Dendritic cell treated with granulocyte-macrophage colony-stimulating factor and Interleukin-4, amounts not matched to agents 40 ng/mL and 50 ng/mL, for 4 days (primary cell): ENCODE measurements at regions not wholly inside any gene's neighbourhood (a gene's known extent, or its start where the extent isn't known, plus 50 kb on each side); places are given as distances from the start of the nearest gene placed in this dataset.
A peak's percentile ranks its signal among the peaks of the same experiment; 100 is the strongest.

ENCODE experiments used
- H3K27ac Mint-ChIP-seq: one replicate; pipeline ENCODE4 v1.8.0; 2022; ENCODE audit warnings: mild to moderate bottlenecking, mixed read lengths
- H3K27me3 Mint-ChIP-seq: one replicate; pipeline ENCODE4 v1.8.0; 2022; ENCODE audit warnings: mild to moderate bottlenecking, mixed read lengths
- H3K36me3 Mint-ChIP-seq: one replicate; pipeline ENCODE4 v1.8.0; 2022; ENCODE audit warnings: low read depth, mixed read lengths
- H3K4me1 Mint-ChIP-seq: one replicate; pipeline ENCODE4 v1.8.0; 2022; ENCODE audit warnings: low read depth, mixed read lengths
- H3K4me3 Mint-ChIP-seq: one replicate; pipeline ENCODE4 v1.8.0; 2022; ENCODE audit warnings: mild to moderate bottlenecking, moderate library complexity, mixed read lengths
- H3K9me3 Mint-ChIP-seq: one replicate; pipeline ENCODE4 v1.8.0; 2022; ENCODE audit warnings: mixed read lengths
- intact Hi-C: fragments of 100-400 bp; cut with micrococcal nuclease; formaldehyde crosslinking; loops from one replicate; pipeline ENCODE4 v1.15.0; 2022

GRCh38 chr2:177314722-177315264, 50.3 kb upstream of the NFE2L2 start:
- Mint-ChIP-seq H3K36me3 (peaks cover 6% of the 10 kb centered on the region), H3K27me3 (no peaks in the 10 kb centered on the region)

DNA sequence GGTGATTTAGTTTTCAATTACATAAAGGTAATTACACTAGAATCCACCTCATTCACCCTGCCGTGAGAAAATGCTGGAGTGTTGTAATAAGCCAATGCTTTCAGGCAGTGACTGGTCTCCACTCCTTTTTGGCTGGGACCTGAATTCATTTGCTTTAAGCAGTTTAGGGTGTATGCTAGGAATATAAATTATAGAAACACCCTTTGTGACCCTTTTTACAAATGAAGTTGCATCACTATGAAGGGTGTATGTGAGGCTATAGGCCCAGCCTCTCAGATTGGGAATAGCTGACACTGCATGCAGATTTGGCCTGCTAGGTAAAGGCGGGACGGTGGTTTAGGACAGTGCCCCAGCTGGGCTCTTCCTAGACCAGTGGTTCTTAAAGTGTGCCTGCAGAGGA, 50.8 kb upstream of the NFE2L2 start:
- no peaks in the 10 kb centered on the region for H3K27me3 Mint-ChIP-seq
- peaks cover 6% of the 10 kb centered on the region for H3K4me1 Mint-ChIP-seq
- H3K27ac Mint-ChIP-seq = no peak overlapping the region
- intact Hi-C loops = no loop called here
- H3K36me3 Mint-ChIP-seq = peaks cover 6% of the 10 kb centered on the region
- peaks cover 9% of the 10 kb centered on the region for H3K9me3 Mint-ChIP-seq
- no peak overlapping the region for H3K4me3 Mint-ChIP-seq

More at GRCh38 chr2:177314722-177315264, 50.3 kb upstream of the NFE2L2 start:
- Mint-ChIP-seq H3K4me1 (peaks cover 6% of the 10 kb centered on the region), H3K9me3 (peaks cover 9% of the 10 kb centered on the region), H3K4me3 (no peak overlapping the region), H3K27ac (no peak overlapping the region)
- intact Hi-C loops = no loop called here

GRCh38 chr2:177316756-177317155, 52.2 kb upstream of the NFE2L2 start:
- Mint-ChIP-seq H3K4me3 (no peak overlapping the region), H3K9me3 (peaks cover 9% of the 10 kb centered on the region), H3K27me3 (no peaks in the 10 kb centered on the region), H3K27ac (no peak overlapping the region), H3K36me3 (peaks cover 6% of the 10 kb centered on the region), H3K4me1 (peaks cover 14% of the 10 kb centered on the region)
- intact Hi-C loops = no loop called here

- intact Hi-C loops = no loop called here
- H3K27ac Mint-ChIP-seq = no peak overlapping the region
- no peaks in the 10 kb centered on the region for H3K27me3 Mint-ChIP-seq
- H3K4me1 Mint-ChIP-seq = peaks cover 14% of the 10 kb centered on the region
- no peak overlapping the region for H3K4me3 Mint-ChIP-seq
- H3K9me3 Mint-ChIP-seq = peaks cover 9% of the 10 kb centered on the region
- H3K36me3 Mint-ChIP-seq = peaks cover 10% of the 10 kb centered on the region
Measured at GRCh38 chr2:177317443-177317842, 52.9 kb upstream of the NFE2L2 start.

- peaks cover 7% of the 10 kb centered on the region for H3K9me3 Mint-ChIP-seq
- H3K27me3 Mint-ChIP-seq = no peaks in the 10 kb centered on the region
- no peak overlapping the region for H3K27ac Mint-ChIP-seq
- peaks cover 14% of the 10 kb centered on the region for H3K36me3 Mint-ChIP-seq
- H3K4me3 Mint-ChIP-seq = no peak overlapping the region
- intact Hi-C loops = no loop called here
- H3K4me1 Mint-ChIP-seq = peaks cover 14% of the 10 kb centered on the region
Measured at GRCh38 chr2:177317857-177318256, 53.3 kb upstream of the NFE2L2 start.

DNA sequence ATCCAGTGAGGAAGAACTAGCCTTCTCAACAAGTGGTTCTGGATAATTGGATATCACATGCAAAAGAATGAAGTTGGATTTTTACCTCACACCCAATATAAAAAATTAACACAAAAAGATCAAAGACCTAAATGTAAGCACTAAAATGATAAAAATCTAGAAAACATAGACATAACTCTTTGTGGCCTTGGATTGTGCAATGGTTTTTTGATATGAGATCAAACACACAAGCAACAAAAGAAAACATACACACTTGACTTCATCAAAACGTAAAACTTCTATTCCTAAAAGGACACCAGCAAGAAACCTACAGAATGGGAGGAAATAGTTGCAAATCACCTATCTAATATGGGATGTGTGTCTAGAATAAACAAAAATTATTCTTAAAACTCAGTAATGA, 54.1 kb upstream of the NFE2L2 start:
- no peak overlapping the region for H3K4me3 Mint-ChIP-seq
- no peaks in the 10 kb centered on the region for H3K9me3 Mint-ChIP-seq
- H3K36me3 Mint-ChIP-seq = peaks cover 21% of the 10 kb centered on the region
- peaks cover 8% of the 10 kb centered on the region for H3K4me1 Mint-ChIP-seq
- no peaks in the 10 kb centered on the region for H3K27me3 Mint-ChIP-seq
- H3K27ac Mint-ChIP-seq = no peak overlapping the region
- intact Hi-C loops = no loop called here

- Mint-ChIP-seq H3K27me3 (no peaks in the 10 kb centered on the region), H3K4me1 (peaks cover 8% of the 10 kb centered on the region), H3K27ac (no peak overlapping the region), H3K4me3 (no peak overlapping the region), H3K36me3 (peaks cover 21% of the 10 kb centered on the region), H3K9me3 (no peaks in the 10 kb centered on the region)
- intact Hi-C loops = no loop called here
Measured at GRCh38 chr2:177320596-177320995, 56.1 kb upstream of the NFE2L2 start.

GRCh38 chr2:177322801-177323261, 58.3 kb upstream of the NFE2L2 start:
- Mint-ChIP-seq H3K4me3 (no peak overlapping the region), H3K27ac (no peak overlapping the region), H3K4me1 (peaks cover 8% of the 10 kb centered on the region), H3K27me3 (no peaks in the 10 kb centered on the region), H3K36me3 (peaks cover 21% of the 10 kb centered on the region), H3K9me3 (no peaks in the 10 kb centered on the region)
- intact Hi-C loops = no loop called here

GRCh38 chr2:177324797-177325196, 60.3 kb upstream of the NFE2L2 start:
- intact Hi-C loops = no loop called here
- peaks cover 8% of the 10 kb centered on the region for H3K9me3 Mint-ChIP-seq
- H3K27ac Mint-ChIP-seq = no peak overlapping the region
- peaks cover 17% of the 10 kb centered on the region for H3K4me1 Mint-ChIP-seq
- H3K36me3 Mint-ChIP-seq = peaks cover 21% of the 10 kb centered on the region
- no peak overlapping the region for H3K4me3 Mint-ChIP-seq
- no peaks in the 10 kb centered on the region for H3K27me3 Mint-ChIP-seq

DNA sequence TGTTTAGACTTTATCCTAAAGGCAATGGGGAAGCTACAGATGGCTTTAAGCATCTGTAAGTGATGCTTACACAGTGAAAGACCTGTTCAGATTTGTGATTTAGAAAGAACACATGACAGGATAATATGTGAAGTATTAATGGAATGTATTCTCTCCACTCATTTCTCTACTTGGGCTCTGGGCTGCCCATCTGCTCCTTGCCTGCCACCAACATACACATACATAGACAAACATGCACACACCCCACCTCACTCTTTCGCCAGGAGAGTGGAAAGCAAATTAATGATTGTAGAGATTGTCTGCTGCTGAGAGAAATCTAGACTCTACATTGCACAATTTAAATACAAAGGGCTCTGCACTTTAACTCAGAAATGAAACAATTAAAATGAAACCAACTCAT, 61.0 kb upstream of the NFE2L2 start:
- Mint-ChIP-seq H3K9me3 (peaks cover 8% of the 10 kb centered on the region), H3K27me3 (no peaks in the 10 kb centered on the region), H3K36me3 (peaks cover 21% of the 10 kb centered on the region), H3K4me1 (peaks cover 17% of the 10 kb centered on the region), H3K27ac (no peak overlapping the region), H3K4me3 (no peak overlapping the region)
- intact Hi-C loops = no loop called here

DNA sequence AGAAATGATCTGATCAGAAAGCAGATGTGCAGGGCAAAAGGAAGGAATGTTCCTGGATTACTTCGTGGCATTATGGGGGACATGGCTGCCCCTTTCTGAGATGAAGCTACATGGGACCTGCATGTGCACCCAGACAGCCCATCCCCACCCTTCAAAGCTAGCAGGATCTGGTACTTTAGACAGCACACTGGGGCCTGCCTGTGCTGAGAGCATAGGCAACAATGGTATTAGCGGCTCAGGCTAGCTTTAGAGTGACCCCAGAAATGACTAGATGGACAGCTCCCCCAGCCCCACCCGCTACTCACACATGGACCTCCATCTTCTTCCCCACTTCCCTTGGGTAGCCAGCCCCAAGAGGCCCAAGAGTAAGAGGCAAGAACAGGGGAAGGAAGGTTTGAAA, 61.5 kb upstream of the NFE2L2 start:
- H3K4me1 Mint-ChIP-seq = peaks cover 12% of the 10 kb centered on the region
- H3K36me3 Mint-ChIP-seq = peaks cover 21% of the 10 kb centered on the region
- no peaks in the 10 kb centered on the region for H3K27me3 Mint-ChIP-seq
- intact Hi-C loops = no loop called here
- H3K27ac Mint-ChIP-seq = no peak overlapping the region
- peaks cover 8% of the 10 kb centered on the region for H3K9me3 Mint-ChIP-seq
- no peak overlapping the region for H3K4me3 Mint-ChIP-seq

GRCh38 chr2:177326591-177326990, 62.1 kb upstream of the NFE2L2 start:
- intact Hi-C loops = no loop called here
- Mint-ChIP-seq H3K27ac (no peak overlapping the region), H3K9me3 (peaks cover 8% of the 10 kb centered on the region), H3K4me3 (no peak overlapping the region), H3K27me3 (no peaks in the 10 kb centered on the region), H3K36me3 (peaks cover 26% of the 10 kb centered on the region), H3K4me1 (peaks cover 14% of the 10 kb centered on the region)

GRCh38 chr2:177327009-177327408, 62.5 kb upstream of the NFE2L2 start:
- H3K36me3 Mint-ChIP-seq = peaks cover 27% of the 10 kb centered on the region
- peaks cover 8% of the 10 kb centered on the region for H3K9me3 Mint-ChIP-seq
- H3K27me3 Mint-ChIP-seq = no peaks in the 10 kb centered on the region
- no peak overlapping the region for H3K27ac Mint-ChIP-seq
- peaks cover 18% of the 10 kb centered on the region for H3K4me1 Mint-ChIP-seq
- intact Hi-C loops = no loop called here
- no peak overlapping the region for H3K4me3 Mint-ChIP-seq

- Mint-ChIP-seq H3K4me1 (peaks cover 19% of the 10 kb centered on the region), H3K27me3 (no peaks in the 10 kb centered on the region), H3K27ac (no peak overlapping the region), H3K4me3 (no peak overlapping the region), H3K36me3 (peaks cover 17% of the 10 kb centered on the region), H3K9me3 (peaks cover 8% of the 10 kb centered on the region)
- intact Hi-C loops = no loop called here
Measured at GRCh38 chr2:177328056-177328455, 63.5 kb upstream of the NFE2L2 start.

GRCh38 chr2:177329064-177329463, 63.5 kb upstream of the AGPS start:
- Mint-ChIP-seq H3K27ac (peak overlapping the region; percentile 20), H3K4me3 (no peak overlapping the region), H3K27me3 (no peaks in the 10 kb centered on the region), H3K36me3 (peaks cover 12% of the 10 kb centered on the region), H3K4me1 (peaks cover 19% of the 10 kb centered on the region), H3K9me3 (peaks cover 8% of the 10 kb centered on the region)
- intact Hi-C loops = no loop called here
